DMS153 (cell line): ENCODE measurements at regions not wholly inside any gene's neighbourhood (a gene's known extent, or its start where the extent isn't known, plus 50 kb on each side); places are given as distances from the start of the nearest gene placed in this dataset.
A peak's percentile ranks its signal among the peaks of the same experiment; 100 is the strongest.
"Not testable (repeated sequence)": the region's sequence is repeated elsewhere in the genome, so short reads cannot be mapped to it uniquely, and the experiment has no call there.

ENCODE experiments used
- DNase-seq: peaks from one replicate; lab custom pipeline; 2025; lab: John Stamatoyannopoulos, UW

GRCh38 chr17:27944546-27945332, 51.6 kb upstream of the LYRM9 start:
- peak; percentile 38 for DNase-seq

GRCh38 chr17:27945333-27945616, 52.1 kb upstream of the LYRM9 start:
- no peak for DNase-seq

- DNase-seq = no peak
These were observed 52.8 kb upstream of the LYRM9 start for GRCh38 chr17:27945953-27946352.

- DNase-seq = peak; percentile 36
These were observed 53.3 kb upstream of the LYRM9 start for GRCh38 chr17:27946513-27946912.

- peak; percentile 17 for DNase-seq
These were observed 53.8 kb upstream of the LYRM9 start for GRCh38 chr17:27947005-27947406.

- no peak for DNase-seq
These were observed 56.1 kb upstream of the LYRM9 start for GRCh38 chr17:27949304-27949703.

GRCh38 chr17:27950225-27950624, 57.1 kb upstream of the LYRM9 start:
- not testable (repeated sequence) for DNase-seq

GRCh38 chr17:27950995-27951394, 57.8 kb upstream of the LYRM9 start:
- no peak for DNase-seq

GRCh38 chr17:27951872-27952271, 58.7 kb upstream of the LYRM9 start:
- DNase-seq = no peak

GRCh38 chr17:27952366-27952765, 59.2 kb upstream of the LYRM9 start:
- DNase-seq = no peak

GRCh38 chr17:27954548-27955495, 61.7 kb upstream of the LYRM9 start:
- no peak for DNase-seq

- DNase-seq = peak; percentile 39
These were observed 63.7 kb upstream of the LYRM9 start for GRCh38 chr17:27956601-27957445.

- DNase-seq = not testable (repeated sequence)
These were observed 64.3 kb upstream of the LYRM9 start for GRCh38 chr17:27957446-27957793.

GRCh38 chr17:27958708-27959381, 65.7 kb upstream of the LYRM9 start:
- DNase-seq = no peak

GRCh38 chr17:27959382-27959709, 66.2 kb upstream of the LYRM9 start:
- no peak for DNase-seq

GRCh38 chr17:27960183-27960849, 67.2 kb upstream of the LYRM9 start:
- DNase-seq = no peak

GRCh38 chr17:27962581-27962980, 69.4 kb upstream of the LYRM9 start:
- DNase-seq = not testable (repeated sequence)

GRCh38 chr17:27965224-27965623, 72.1 kb upstream of the LYRM9 start:
- no peak for DNase-seq

- DNase-seq = no peak
These were observed 74.2 kb upstream of the NLK start for GRCh38 chr17:27968206-27968732.

- no peak for DNase-seq
These were observed 71.9 kb upstream of the NLK start for GRCh38 chr17:27970587-27970986.
